Fibroblast of skin of abdomen (primary cell): ENCODE measurements at regions not wholly inside any gene's neighbourhood (a gene's known extent, or its start where the extent isn't known, plus 50 kb on each side); places are given as distances from the start of the nearest gene placed in this dataset.
"Not testable (repeated sequence)": the region's sequence is repeated elsewhere in the genome, so short reads cannot be mapped to it uniquely, and the experiment has no call there.

Experiments
- DNase-seq: peaks from one replicate; pipeline ENCODE4 v3.0.0-alpha.2; 2013

DNA sequence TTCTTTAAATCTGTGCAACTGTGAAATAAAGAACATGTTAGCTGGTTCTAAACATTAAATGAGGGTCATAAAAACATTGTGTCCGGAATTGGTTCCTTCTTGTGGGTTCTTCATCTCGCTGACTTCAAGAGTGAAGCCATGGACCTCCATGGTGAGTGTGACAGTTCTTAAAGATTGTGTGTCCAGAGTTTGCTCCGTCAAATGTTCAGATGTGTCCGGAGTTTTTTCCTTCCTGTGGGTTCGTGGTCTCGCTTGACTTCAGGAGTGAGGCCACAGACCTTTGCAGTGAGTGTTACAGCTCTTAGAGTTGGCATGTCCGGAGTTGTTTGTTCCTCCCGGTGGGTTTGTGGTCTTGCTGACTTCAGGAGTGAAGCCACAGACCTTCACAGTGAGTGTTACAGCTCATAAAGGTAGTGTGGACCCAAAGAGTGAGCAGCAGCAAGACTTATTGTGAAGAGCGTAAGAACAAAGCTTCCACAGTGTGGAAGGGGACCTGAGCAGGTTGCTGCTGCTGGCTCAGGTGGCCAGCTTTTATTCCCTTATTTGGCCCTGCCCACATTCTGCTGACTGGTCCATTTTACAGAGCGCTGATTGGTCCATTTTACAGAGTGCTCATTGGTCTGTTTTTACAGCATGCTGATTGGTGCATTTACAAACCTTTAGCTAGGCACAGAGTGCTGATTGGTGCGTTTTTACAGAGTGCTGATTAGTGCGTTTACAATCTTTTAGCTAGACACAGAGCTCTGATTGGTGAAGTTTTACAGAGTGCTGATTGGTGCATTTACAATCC, 579.2 kb downstream of the GBE1 start:
- DNase-seq = not testable (repeated sequence)

DNA sequence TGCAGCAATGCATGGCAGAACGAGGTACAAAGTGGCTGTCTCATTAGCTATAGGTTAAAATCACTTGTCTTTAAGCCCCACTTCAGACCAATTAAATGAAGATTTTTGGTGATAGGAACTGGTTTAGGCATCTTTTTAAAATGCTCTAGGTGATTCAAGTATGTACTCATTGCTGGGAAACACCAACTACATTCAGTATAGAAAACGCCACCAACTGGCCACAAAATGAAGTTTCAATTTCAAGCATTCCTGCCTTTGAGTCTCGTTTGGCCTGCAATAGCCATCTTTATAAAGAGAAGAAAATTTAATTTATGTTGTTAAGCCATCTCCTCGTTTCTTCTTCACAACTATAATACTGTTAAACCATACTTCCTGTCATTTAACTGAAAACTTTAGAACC, 587.9 kb downstream of the GBE1 start:
- no peak for DNase-seq

DNA sequence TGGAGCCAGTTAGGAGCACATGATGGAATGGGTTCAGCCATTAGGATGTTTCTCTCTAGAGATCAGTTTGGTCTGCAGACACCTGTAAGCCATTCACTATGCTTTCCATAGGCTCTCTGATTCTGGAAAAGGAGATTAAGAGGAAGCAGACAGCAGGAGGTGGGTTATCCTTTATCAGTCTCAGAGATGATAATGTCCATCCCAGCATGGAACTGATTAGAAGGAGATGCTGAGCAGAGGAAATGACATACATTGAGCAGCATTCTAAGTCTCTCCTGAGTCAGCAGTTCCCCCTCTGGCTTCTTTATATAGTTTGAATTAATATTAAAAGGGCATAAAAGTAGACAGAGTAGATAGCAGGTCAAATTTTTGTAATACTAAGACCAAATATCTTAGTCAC, 591.1 kb downstream of the GBE1 start:
- DNase-seq = no peak

DNA sequence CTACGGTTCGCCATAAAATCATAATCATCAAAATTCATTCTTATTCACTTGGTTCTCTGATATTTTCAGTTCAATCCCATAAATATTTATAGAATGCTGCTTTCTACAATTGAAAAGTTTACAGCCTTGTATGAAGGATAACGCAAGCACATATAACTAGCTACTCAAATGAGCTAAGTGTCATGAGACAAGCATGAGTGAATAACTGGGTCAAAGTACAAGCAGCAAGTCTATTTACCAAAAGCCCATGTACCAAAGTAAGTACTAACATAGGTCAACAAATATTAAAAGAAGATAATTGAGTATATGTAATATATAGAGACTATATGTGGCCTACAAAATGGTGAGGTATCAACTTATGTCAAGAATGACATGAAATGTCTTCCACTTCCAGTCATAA, 596.6 kb downstream of the GBE1 start:
- DNase-seq = no peak

DNA sequence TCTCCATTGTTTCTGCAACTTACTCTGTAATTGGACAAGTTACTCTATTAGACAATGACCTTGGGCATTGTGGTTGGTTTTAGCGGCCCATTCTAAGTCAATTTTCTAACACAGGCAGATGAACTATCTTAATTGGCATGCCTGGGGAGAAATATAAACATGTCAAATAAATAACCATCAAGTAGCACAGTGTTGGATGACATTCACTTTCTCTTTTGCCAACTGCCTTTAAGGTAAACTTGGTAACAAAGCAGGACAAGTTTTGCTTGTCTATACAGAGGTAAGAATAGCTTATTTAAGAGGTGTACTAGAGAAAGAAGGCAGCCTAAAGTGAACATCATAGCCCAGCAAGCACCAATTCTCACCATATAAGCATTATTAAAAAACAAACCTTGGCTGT, 599.6 kb downstream of the GBE1 start:
- DNase-seq = no peak

DNA sequence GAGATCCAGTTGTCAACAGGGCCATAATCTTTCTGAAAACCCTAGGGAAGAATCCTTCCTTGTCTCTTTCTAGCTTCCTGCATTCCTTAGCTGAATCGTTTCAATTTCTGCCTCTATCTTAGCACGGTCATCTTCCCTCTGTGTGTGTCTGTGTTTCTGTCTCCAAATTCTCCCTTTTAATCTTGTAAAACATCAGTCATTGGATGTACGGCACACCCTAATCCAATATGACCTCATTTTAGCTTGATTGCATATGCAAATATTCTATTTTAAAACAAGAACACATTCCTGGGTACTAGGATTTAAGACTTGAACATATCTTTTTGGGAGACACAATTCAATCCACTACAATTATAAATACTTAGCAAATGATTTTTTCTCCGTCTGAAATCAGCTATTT, 600.3 kb downstream of the GBE1 start:
- no peak for DNase-seq

DNA sequence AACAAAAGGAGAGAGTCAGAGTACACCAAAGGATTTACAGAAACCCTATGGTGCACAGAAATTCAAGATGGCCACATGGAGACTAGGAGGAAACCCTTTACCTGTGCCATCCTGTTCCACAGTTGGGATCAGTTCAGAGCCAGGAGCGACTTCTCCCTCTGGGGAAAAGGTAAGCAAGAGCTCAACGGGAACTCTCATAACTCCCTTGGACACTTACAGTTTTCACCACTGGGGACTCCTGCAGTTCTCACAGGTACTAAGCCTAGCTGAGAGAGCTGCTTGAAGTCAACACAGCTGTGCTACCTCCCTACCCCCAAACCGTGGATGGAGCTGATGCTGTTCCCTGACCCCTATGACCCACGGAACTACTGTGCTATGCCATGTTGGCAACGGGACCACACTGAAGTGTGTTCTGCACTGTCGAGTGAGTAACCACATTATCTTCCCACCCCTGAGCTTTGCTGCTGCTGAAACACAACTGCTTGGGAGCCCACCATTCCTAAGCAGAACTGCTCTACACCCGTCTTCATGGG, 606.8 kb downstream of the GBE1 start:
- DNase-seq = no peak

DNA sequence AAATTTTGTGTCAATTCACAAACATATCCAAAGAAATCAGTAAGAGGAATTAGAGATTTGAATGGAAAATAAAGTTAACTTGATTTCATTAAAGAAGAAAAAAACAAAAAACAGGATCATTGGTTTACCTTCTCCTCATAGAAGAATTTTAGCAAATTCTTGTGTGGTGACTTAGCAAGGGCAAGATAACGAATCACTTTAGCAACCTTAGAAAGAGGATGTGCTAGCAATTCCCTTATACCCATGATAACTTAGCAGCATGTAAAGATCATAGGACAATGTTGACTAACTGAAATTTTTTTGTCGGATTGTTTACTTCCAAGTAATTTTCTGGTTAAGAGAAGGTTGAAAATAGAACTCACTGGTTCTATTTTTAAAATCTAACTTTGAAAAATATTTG, 609.3 kb downstream of the GBE1 start:
- DNase-seq = no peak

DNA sequence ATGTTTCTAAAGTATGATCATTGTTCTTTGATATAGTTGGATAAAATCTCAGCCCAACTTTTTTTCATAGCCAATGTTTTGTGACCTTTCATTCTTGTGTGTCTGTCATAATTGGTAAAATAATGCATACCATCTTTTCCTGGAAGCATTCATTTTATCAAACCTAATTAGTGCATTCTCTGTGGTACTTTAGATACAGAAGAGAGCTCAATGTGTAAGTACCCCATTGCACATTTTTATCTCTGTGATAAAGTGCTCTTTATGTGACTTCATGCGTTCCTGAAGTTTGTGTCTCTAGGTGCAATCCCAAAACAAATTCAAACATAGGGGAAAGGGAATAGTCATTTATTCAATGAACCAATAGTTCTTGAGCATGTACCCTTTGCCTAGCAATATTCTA, 628.5 kb downstream of the GBE1 start:
- no peak for DNase-seq

DNA sequence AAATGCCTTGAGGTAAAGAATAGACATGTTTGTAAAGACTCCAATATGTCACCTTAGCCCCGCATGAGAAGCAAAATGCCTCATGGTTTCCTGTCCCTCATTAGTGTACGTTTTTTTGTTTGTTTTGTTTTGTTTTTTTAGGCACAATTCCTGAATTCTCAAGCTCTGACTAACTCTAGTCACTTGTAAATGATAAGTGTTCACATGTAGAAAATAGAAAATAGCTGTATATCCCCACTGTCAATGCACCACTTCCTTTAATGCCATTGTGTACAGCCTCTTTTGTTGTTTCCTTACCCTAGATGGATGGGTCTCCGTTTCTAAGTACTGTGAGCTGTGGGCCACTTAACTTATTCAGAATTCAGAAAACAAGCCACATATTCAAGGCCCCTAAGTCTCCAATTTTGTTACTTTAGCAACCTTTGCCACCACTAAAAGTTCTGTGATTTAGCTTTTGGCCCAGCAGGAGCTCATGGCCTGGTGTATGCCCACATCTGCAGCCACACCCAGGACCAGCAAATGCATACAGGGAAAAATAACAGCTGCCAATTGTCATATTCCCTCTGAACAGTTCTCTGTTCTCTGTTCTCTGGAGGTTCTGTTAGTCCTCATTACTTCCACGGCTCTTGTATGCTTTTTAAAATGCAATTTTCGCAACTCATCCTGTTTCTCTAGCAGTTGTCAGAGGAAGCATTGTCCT, 655.5 kb downstream of the GBE1 start:
- DNase-seq = no peak

DNA sequence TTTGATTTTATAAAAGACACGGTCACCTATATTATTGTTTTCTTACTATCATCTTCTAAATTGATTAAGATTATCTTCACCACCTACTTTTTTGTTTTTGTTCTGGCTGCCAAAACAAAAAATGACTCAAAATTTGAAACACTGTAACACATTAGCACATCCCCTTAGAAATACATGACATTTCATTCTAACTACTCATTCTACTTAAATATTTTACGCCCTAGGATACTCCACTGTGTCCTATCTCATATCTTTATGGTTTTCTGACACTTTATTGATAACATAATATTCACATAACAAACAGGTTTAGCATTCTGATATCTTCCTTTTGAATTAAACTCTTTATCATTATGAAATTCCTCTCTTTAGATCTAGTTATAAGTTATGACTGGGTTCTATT, 656.2 kb downstream of the GBE1 start:
- no peak for DNase-seq

DNA sequence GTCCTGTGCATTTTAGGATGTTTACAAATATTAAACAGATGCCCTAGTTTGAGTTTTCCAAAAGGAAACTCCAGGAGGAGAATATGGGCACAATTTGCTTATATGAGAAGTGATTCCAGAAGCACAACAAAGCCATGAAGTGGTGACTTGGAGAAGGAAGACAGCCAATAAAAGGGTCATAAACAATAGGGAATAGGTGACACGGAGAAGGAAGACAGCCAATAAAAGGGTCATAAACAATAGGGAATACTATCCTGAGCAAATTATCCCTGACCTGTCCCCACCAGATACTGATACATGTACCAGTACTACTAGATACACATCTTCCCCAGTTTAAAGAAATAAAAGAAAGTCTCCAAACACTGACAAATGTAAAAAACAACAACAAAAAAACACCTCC, 663.6 kb downstream of the GBE1 start:
- no peak for DNase-seq

DNA sequence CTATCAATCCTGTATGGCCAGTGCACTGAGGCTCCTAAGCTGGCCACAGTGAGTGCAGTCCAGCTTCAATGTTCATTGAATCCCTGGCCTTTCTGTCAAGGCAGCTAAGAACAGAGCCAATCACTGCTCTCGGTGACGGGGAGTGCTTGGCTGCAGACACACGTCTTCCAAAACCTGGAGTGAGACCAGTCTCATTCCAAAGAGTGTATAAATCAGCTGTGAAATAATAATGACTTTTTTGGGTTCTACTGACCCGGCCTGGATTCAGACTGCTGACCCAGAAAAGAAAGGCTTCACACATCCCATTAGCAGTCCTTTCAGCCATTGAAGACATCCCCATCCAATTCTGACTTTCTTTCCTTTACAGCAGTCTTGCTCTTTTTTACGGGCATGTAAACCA, 665.5 kb downstream of the GBE1 start:
- DNase-seq = no peak

DNA sequence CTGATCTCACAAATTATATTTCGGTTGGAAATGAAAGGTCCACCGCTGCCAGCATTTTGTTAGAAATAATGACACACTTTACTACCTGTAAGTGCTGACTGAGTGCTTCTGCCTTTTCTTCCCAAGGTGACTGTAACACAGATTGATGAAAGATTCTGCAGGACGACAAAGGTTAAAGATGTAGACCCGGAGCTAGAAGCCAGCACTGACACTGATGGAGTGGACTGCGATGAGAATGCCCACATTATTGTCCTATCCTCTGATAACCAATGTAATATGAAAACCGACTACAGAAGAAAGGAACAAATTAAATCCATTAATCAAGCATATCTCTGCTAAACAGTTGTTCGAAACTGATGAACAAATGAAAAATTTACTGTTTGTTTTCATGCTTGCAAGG, 666.5 kb downstream of the GBE1 start:
- DNase-seq = no peak

DNA sequence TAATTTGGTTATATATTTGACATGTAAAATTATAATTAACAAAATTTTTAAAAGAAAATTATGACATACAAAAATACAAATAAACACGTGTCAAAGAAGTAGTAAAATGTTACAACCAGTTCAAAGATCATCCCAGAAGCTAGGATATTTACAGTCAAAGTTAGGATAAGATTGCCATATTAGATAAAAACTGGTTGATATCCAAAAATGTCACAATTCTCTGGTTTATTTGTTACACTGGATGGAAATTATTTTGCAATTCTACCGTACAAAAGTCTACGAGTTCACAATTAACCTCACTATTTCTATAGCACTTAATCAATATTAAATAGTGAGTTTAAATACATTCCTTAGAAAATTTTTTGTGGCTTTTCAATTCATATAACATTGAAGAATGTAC, 673.8 kb downstream of the GBE1 start:
- no peak for DNase-seq

DNA sequence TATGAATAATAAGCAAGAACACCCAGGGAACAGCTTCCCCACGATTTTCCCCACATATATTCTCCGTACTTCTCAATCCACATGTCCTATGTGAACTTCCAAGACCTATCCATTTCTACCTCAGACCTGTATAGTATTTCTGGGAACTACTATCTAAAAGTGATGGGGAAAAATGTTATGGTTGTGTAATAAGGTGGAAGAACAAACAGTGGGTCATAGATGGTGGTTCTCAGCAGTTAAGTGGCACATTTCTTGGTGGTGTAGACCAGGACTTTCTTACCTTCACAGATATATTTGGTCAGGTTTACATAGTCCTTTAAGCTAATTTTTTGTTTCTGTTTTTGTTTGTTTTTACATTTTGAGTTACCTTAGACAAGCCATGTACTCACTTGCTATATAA, 675.1 kb downstream of the GBE1 start:
- no peak for DNase-seq

DNA sequence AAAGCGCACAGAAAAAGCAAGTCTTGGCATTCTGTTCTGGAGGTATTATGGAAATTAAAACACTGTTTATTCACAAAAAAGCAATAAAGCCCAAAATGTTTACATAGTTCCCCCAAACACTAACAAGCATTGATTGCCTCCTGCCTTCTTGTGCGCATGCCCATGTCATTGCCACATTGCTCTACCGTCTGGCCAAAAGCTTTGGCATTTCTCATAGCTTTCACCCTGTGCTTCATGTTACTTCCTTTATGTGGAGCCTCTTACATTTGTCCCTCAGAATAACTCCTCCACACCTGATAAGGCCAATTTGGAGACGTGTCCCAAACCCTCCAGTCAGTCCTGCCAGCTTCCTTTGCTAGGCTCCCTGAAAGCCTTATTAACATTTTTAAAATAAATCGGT, 680.8 kb downstream of the GBE1 start:
- no peak for DNase-seq

DNA sequence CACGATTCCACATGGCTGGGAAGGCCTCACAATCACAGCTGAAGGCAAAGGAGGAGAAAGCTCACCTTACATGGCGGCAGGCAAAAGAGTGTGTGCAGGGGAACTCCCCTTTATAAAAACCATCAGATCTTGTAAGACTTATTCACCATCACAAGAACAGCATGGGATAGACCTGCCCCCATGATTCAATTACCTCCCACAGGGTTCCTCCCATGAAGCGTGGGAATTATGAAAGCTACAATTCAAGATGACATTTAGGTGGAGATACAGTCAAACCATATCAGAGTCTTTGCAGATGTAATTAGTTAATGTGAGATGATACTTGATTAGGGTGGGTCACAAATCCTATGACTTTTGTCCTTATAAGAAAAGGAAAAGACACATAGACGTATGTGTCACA, 688.9 kb downstream of the GBE1 start:
- DNase-seq = no peak

DNA sequence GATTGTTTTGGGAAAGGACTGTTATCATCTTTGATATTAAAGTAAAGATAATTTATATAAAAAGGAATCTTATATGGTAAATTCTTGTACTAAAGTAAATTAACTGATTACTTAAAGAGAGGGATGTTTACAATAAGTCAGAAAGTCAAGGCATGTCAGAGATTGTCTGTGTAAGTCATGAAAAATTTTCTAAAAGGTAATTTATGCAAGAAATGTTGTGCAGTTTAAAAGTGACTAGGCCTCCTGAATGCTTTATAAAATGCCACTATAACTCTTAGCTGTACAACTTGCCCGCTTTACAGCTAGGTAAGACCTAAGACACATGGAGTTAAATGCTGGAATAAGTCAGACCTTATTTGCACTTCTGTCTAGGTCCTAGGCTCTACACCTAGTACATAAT, 692.9 kb downstream of the GBE1 start:
- no peak for DNase-seq

DNA sequence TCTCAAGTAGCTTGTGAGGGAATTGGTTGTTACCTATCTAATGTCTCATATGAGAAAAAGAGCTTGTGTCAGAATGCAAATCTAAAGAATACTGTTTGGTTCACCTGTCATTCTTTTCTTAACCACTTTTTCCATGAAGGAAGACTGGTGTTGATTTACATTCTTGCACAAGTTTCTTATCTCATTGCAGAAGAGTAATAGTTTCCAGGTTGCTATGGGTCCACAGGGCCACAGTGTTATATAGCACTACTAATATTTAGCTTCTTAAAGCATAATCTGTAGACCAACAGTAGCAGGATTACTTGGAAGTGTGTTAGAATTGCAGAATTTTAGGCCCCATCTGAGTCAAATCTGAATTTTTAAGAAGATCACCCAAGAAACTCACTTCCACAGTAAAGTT, 697.5 kb downstream of the GBE1 start:
- DNase-seq = no peak

DNA sequence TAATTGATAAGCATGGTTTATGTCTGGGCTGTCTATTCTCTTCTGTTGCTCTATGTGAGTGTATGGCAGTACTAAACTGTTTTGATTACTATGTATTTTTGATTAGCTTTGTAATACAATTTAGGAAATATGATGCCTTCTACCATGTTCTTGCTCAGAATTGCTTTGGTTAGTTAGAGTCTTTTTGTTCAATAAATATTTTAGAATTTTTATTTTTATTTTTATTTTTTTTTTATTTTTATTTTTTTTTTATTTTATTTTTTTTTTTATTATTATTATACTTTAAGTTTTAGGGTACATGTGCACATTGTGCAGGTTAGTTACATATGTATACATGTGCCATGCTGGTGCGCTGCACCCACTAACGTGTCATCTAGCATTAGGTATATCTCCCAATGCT, 710.3 kb downstream of the GBE1 start:
- not testable (repeated sequence) for DNase-seq

DNA sequence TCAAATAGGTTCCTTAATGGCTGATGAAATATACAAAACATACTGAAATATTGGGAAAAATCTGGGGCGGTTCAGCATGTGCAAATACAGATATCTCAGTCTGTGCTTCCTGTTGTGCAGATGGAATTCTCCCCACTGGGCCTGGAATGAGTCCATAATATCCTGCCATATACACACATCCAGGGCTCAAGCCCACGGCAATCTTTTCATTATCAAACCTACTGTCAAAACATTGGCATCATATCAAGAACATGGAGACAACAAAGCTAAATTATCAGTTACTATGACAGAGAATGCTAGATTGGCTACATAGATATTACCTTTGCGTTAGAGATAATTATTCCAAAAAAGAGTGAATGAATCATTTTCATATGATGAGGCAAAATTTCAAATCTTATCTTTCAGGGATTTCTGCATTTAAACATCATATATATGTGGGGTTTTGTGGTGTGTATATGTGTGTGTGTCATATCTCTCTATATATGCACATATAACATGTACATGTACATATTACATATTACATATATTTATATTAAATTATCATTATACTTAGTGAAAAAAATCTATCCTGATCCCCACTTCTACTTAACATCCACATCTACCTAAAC, 713.3 kb downstream of the GBE1 start:
- DNase-seq = no peak

DNA sequence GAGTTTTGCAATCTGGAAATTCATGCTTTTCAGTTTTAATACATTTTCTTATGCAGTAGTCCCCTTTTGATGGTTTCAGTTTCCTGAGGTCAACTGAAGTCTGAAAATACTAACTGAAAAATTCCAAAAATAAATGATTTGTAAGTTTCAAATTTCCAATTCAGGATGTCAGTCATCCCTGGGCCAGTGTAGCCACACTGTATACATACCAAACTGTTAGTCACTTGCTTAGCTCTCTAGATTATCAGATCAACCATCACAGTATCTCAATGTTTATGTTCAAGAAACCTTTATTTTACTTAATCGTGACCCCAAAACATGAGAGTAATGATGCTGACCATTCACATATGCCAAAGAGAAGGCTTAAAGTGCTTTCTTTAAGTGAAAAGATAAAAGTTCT, 715.5 kb downstream of the GBE1 start:
- DNase-seq = no peak

DNA sequence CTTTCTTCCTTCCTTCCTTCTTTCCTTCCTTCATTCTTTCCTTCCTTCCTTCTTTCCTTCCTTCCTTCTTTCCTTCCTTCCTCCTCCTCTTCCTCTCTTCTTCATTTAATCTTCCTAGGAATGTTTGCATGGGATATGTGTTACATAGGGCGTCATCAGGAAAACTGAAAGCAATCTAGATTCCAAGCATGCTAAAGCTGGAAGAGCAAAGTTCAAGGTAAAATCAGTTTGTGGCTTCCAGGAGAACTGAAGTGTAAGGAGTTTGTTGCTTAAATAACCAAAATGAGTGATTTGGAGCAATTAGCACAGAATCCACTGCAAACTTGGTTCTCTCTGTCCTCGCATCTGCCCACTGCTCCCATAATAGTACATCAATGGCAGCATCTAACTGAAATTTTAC, 716.2 kb downstream of the GBE1 start:
- DNase-seq = no peak
